HG02943 (cell line): ENCODE measurements at regions not wholly inside any gene's neighbourhood (a gene's known extent, or its start where the extent isn't known, plus 50 kb on each side); places are given as distances from the start of the nearest gene placed in this dataset.
A peak's percentile ranks its signal among the peaks of the same experiment; 100 is the strongest.

ENCODE experiments used
- ATAC-seq: cut with Tn5 transposase; IDR thresholded peaks from one replicate; pipeline ENCODE4 v1.9.1; 2021; ENCODE audit warnings: mild to moderate bottlenecking, low read depth, moderate library complexity; ENCODE audit not compliant: unreplicated experiment

- no peak for ATAC-seq
These were observed 207.2 kb upstream of the RFX3 start for GRCh38 chr9:3733039-3733408.

- peak; percentile 92 for ATAC-seq
These were observed 206.6 kb upstream of the RFX3 start for GRCh38 chr9:3732077-3733038.

- no peak for ATAC-seq
These were observed 204.7 kb upstream of the RFX3 start for GRCh38 chr9:3730511-3730922.

GRCh38 chr9:3721096-3721495, 195.3 kb upstream of the RFX3 start:
- ATAC-seq: no peak

- ATAC-seq: no peak
These were observed 193.5 kb upstream of the RFX3 start for GRCh38 chr9:3719286-3719685.

- ATAC-seq: no peak
These were observed 190.6 kb upstream of the RFX3 start for GRCh38 chr9:3716415-3716814.

- ATAC-seq: no peak
These were observed 182.9 kb upstream of the RFX3 start for GRCh38 chr9:3708751-3709150.

- ATAC-seq: no peak
These were observed 179.1 kb upstream of the RFX3 start for GRCh38 chr9:3704890-3705289.

GRCh38 chr9:3700772-3701171, 175.0 kb upstream of the RFX3 start:
- no peak for ATAC-seq

GRCh38 chr9:3699883-3700282, 174.1 kb upstream of the RFX3 start:
- no peak for ATAC-seq

- no peak for ATAC-seq
These were observed 172.7 kb upstream of the RFX3 start for GRCh38 chr9:3698531-3698930.

GRCh38 chr9:3698076-3698475, 172.3 kb upstream of the RFX3 start:
- no peak for ATAC-seq

GRCh38 chr9:3696368-3696767, 170.6 kb upstream of the RFX3 start:
- ATAC-seq: no peak

GRCh38 chr9:3692606-3693005, 166.8 kb upstream of the RFX3 start:
- ATAC-seq: no peak

- ATAC-seq: no peak
These were observed 163.8 kb upstream of the RFX3 start for GRCh38 chr9:3689555-3689954.

GRCh38 chr9:3687145-3687544, 161.3 kb upstream of the RFX3 start:
- no peak for ATAC-seq

- no peak for ATAC-seq
These were observed 156.4 kb upstream of the RFX3 start for GRCh38 chr9:3682186-3682585.

GRCh38 chr9:3677541-3677940, 151.7 kb upstream of the RFX3 start:
- ATAC-seq: no peak

- no peak for ATAC-seq
These were observed 151.0 kb upstream of the RFX3 start for GRCh38 chr9:3676766-3677165.

GRCh38 chr9:3675946-3676345, 150.1 kb upstream of the RFX3 start:
- ATAC-seq: no peak

- ATAC-seq: no peak
These were observed 148.8 kb upstream of the RFX3 start for GRCh38 chr9:3674561-3674960.

- no peak for ATAC-seq
These were observed 146.6 kb upstream of the RFX3 start for GRCh38 chr9:3672399-3672798.
